ENCODE measurements at regions not wholly inside any gene's neighbourhood (a gene's known extent, or its start where the extent isn't known, plus 50 kb on each side); places are given as distances from the start of the nearest gene placed in this dataset.

DNA sequence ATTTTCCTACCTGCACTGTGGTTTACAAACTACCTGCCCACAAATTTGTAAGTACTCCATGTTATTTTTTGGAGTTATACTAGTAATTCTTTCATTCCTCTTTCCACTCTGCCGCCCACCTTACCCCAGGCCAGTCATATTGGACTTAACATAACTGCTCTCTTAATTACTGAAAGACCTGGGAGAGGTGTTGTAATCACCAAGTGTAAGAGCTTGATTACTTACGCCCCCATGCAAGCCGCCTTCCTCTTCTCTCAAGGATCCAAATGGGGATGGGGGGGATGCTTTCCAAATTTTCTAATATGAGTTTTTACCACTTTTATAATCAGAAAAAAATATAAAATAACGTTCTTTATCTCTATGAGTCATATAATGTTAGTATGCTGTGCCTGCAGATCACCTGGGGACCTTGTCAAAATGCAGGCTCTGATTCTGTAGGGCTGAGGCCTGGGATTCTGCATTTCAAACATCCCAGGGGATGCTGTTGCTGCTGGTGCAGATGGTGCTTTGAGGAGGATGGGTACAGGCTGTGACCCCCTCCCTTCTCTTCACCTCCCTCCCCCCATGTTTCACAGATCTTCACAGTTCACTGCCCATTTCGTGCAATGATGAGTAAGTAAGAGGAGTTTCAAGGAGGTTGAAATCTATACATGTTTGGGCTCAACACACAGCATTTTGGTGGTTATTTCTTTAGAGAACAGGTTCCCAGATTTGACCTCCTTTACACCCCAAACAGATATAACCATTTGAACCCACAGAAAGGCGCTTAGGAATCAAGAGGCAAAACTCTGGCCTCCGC is 87.3 kb downstream of the SEC61B start:
- no peak for DNase-seq
- no peaks in the 10 kb centered on the region for H3K9me3 ChIP-seq
- CTCF ChIA-PET, result no interaction called here

DNA sequence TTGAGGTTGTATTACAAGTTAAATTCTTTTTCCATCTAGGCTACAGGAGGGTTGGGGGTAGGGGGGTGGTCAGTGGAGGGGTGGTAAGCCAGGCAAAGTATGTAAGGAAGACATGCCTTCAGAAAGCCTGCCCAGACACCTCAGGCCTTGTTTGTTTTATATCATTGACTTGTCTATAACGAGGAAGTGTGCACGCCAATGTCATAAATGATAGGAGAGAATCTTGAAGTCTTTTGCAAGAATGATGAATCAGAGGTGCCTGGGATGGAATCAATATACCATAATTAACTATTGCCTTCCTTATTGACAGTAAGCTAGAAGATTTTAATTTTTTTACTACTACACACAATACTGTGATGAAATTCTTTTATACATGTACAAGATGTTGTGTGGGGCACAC is 90.7 kb downstream of the SEC61B start:
- WGBS (ENCODE audit: low lambda C conversion rate), result 63% methylated on average over 2 of the region's 2 CpGs
- Histone ChIP-seq H3K9ac (no peak overlapping the region), H3K9me3 (no peaks in the 10 kb centered on the region), H3K9me2 (no peaks in the 10 kb centered on the region), H3K4me2 (no peak overlapping the region), H3F3A (replicated peaks; ENCODE audit: insufficient read depth) (no peaks in the 10 kb centered on the region), H3K27ac (ENCODE audit: low read depth in 2 of 2, low read length in 1 of 2) (no peak overlapping the region), H2AFZ (ENCODE audit: low read depth) (no peak overlapping the region), H4K20me1 (ENCODE audit: insufficient read depth) (no peaks in the 10 kb centered on the region), H3K79me2 (ENCODE audit: insufficient read depth) (no peaks in the 10 kb centered on the region), H3K36me3 (replicated peaks in 1 of 2; ENCODE audit: control insufficient read depth in 1 of 2, insufficient read depth in 2 of 2, low read length in 1 of 2) (no peaks in the 10 kb centered on the region), H3K4me3 (ENCODE audit: low read depth in 2 of 2, low read length in 1 of 2) (no peak overlapping the region), H3K27me3 (ENCODE audit: insufficient read depth) (no peaks in the 10 kb centered on the region; the same call in 1 of the 2 replicates), H3K4me1 (ENCODE audit: control insufficient read depth in 1 of 2, insufficient read depth in 2 of 2, low read depth in 1 of 2, low read length in 1 of 2) (no peaks in the 10 kb centered on the region)
- DNase-seq, result no peak
- TF ChIP-seq MEF2A (IDR thresholded peaks at IDR 0.05; ENCODE audit: borderline replicate concordance, low read depth) (no peak), NFIC (IDR thresholded peaks at IDR 0.05; ENCODE audit: borderline replicate concordance) (no peak), CHD2 (IDR thresholded peaks at IDR 0.05; ENCODE audit: low read length, partially characterized antibody) (no peak)
- TF ChIP-seq, protein P1, sequence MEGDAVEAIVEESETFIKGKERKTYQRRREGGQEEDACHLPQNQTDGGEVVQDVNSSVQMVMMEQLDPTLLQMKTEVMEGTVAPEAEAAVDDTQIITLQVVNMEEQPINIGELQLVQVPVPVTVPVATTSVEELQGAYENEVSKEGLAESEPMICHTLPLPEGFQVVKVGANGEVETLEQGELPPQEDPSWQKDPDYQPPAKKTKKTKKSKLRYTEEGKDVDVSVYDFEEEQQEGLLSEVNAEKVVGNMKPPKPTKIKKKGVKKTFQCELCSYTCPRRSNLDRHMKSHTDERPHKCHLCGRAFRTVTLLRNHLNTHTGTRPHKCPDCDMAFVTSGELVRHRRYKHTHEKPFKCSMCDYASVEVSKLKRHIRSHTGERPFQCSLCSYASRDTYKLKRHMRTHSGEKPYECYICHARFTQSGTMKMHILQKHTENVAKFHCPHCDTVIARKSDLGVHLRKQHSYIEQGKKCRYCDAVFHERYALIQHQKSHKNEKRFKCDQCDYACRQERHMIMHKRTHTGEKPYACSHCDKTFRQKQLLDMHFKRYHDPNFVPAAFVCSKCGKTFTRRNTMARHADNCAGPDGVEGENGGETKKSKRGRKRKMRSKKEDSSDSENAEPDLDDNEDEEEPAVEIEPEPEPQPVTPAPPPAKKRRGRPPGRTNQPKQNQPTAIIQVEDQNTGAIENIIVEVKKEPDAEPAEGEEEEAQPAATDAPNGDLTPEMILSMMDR (IDR thresholded peaks at IDR 0.05), result no peak
- ChIA-PET CTCF (no interaction called here), POLR2A (no interaction called here)

More for the DNA sequence above, 87.3 kb downstream of the SEC61B start:
- H3K79me2 ChIP-seq (ENCODE audit: insufficient read depth), result no peaks in the 10 kb centered on the region
- no peak overlapping the region for H2AFZ ChIP-seq (ENCODE audit: low read depth)
- no peaks in the 10 kb centered on the region for H3K9me2 ChIP-seq
- no peak overlapping the region for H3K27ac ChIP-seq (ENCODE audit: low read depth in 2 of 2, low read length in 1 of 2)
- H3K27me3 ChIP-seq (ENCODE audit: insufficient read depth), result no peaks in the 10 kb centered on the region
- H3K4me2 ChIP-seq, result no peak overlapping the region
- H3K4me1 ChIP-seq (ENCODE audit: control insufficient read depth in 1 of 2, insufficient read depth in 2 of 2, low read depth in 1 of 2, low read length in 1 of 2), result no peaks in the 10 kb centered on the region
- 68% methylated on average over 7 of the region's 7 CpGs for WGBS (ENCODE audit: low lambda C conversion rate)
- no peak overlapping the region for H3K9ac ChIP-seq
- H4K20me1 ChIP-seq (ENCODE audit: insufficient read depth), result no peaks in the 10 kb centered on the region
- TF ChIP-seq, protein P2, sequence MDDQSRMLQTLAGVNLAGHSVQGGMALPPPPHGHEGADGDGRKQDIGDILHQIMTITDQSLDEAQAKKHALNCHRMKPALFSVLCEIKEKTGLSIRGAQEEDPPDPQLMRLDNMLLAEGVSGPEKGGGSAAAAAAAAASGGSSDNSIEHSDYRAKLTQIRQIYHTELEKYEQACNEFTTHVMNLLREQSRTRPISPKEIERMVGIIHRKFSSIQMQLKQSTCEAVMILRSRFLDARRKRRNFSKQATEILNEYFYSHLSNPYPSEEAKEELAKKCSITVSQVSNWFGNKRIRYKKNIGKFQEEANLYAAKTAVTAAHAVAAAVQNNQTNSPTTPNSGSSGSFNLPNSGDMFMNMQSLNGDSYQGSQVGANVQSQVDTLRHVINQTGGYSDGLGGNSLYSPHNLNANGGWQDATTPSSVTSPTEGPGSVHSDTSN (IDR thresholded peaks at IDR 0.05), result no peak
- TF ChIP-seq, protein P3, sequence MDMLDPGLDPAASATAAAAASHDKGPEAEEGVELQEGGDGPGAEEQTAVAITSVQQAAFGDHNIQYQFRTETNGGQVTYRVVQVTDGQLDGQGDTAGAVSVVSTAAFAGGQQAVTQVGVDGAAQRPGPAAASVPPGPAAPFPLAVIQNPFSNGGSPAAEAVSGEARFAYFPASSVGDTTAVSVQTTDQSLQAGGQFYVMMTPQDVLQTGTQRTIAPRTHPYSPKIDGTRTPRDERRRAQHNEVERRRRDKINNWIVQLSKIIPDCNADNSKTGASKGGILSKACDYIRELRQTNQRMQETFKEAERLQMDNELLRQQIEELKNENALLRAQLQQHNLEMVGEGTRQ (IDR thresholded peaks at IDR 0.05; ENCODE audit: borderline replicate concordance, low read depth, low read length), result no peak
- TF ChIP-seq SIN3A (IDR thresholded peaks at IDR 0.05; ENCODE audit: borderline replicate concordance, low read depth, low read length), result no peak
- H3K4me3 ChIP-seq (ENCODE audit: low read depth in 2 of 2, low read length in 1 of 2), result no peak overlapping the region
- H3F3A ChIP-seq (replicated peaks; ENCODE audit: insufficient read depth), result no peaks in the 10 kb centered on the region
- no peaks in the 10 kb centered on the region for H3K36me3 ChIP-seq (replicated peaks in 1 of 2; ENCODE audit: control insufficient read depth in 1 of 2, insufficient read depth in 2 of 2, low read length in 1 of 2)
- POLR2A ChIA-PET, result no interaction called here
